Body of pancreas (tissue), 4 donors: ENCODE measurements at regions not wholly inside any gene's neighbourhood (a gene's known extent, or its start where the extent isn't known, plus 50 kb on each side); places are given as distances from the start of the nearest gene placed in this dataset.

Experiments used
- POLR2A ChIP-seq, 3 donors: fragments of 450-650 bp; IDR thresholded peaks; one replicate each; pipeline ENCODE4 v1.6.1; 2016; ENCODE audit warnings: antibody characterized with exemption in 3 of 3, mild to moderate bottlenecking in 2 of 3
- TF ChIP-seq, protein P1 (sequence below), 7 experiments: fragments of 450-650 bp in 4 of 7; fragments of 200-600 bp in 3 of 7; sonication (generic) in 3 of 7; IDR thresholded peaks; one replicate each; pipeline ENCODE4 v1.5.1; 2016 to 2019; ENCODE audit warnings: antibody characterized with exemption in 7 of 7

DNA sequence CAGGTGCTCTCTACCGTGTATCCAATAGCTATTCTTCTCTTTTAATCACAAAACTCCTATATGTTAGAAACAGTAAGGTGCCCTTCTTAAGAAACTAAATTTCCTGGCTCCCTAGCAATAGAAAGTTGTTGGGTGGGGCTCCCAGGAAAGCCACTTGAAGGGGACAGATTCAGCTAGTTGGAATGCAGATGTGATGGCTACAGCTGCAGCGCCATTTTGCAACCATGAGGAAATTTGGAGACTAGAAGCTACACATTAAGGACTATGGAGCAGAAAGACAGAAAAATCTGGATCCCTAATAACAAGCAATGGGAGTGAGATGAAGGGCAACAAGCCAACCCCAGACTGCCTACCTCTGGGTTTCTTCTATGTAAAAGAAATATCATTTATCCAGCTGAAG, 108.8 kb upstream of the AFDN start:
- no peak for TF ChIP-seq POLR2A (IDR thresholded peaks at IDR 0.05)
- TF ChIP-seq, protein P1, sequence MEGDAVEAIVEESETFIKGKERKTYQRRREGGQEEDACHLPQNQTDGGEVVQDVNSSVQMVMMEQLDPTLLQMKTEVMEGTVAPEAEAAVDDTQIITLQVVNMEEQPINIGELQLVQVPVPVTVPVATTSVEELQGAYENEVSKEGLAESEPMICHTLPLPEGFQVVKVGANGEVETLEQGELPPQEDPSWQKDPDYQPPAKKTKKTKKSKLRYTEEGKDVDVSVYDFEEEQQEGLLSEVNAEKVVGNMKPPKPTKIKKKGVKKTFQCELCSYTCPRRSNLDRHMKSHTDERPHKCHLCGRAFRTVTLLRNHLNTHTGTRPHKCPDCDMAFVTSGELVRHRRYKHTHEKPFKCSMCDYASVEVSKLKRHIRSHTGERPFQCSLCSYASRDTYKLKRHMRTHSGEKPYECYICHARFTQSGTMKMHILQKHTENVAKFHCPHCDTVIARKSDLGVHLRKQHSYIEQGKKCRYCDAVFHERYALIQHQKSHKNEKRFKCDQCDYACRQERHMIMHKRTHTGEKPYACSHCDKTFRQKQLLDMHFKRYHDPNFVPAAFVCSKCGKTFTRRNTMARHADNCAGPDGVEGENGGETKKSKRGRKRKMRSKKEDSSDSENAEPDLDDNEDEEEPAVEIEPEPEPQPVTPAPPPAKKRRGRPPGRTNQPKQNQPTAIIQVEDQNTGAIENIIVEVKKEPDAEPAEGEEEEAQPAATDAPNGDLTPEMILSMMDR (IDR thresholded peaks at IDR 0.05): no peak
